AG09319 (cell line): ENCODE measurements at regions not wholly inside any gene's neighbourhood (a gene's known extent, or its start where the extent isn't known, plus 50 kb on each side); places are given as distances from the start of the nearest gene placed in this dataset.

Experiments used
- DNase-seq: peaks from one replicate; pipeline ENCODE4 v3.0.0-alpha.2; 2010; ENCODE audit warnings: low read depth; ENCODE audit errors: extremely low read depth
- CTCF ChIP-seq: IDR thresholded peaks from 2 replicates; pipeline ENCODE4 v1.5.1; 2011; ENCODE audit warnings: low read depth, mild to moderate bottlenecking, inconsistent platforms, low read length, moderate library complexity

- TF ChIP-seq CTCF = no peak
- no peak for DNase-seq
Measured at GRCh38 chr2:187996630-187997029, 295.0 kb upstream of the GULP1 start.

GRCh38 chr2:188000189-188000588, 291.5 kb upstream of the GULP1 start:
- DNase-seq = no peak
- no peak for TF ChIP-seq CTCF

- DNase-seq = no peak
- TF ChIP-seq CTCF = no peak
Measured at GRCh38 chr2:188003800-188004199, 287.9 kb upstream of the GULP1 start.

GRCh38 chr2:188013767-188014166, 277.9 kb upstream of the GULP1 start:
- TF ChIP-seq CTCF = no peak
- DNase-seq = no peak

- no peak for TF ChIP-seq CTCF
- no peak for DNase-seq
Measured at GRCh38 chr2:188016917-188017316, 274.8 kb upstream of the GULP1 start.

GRCh38 chr2:188022389-188022788, 269.3 kb upstream of the GULP1 start:
- no peak for DNase-seq
- TF ChIP-seq CTCF = no peak

GRCh38 chr2:188023035-188023434, 268.6 kb upstream of the GULP1 start:
- no peak for TF ChIP-seq CTCF
- no peak for DNase-seq
